ACHN (cell line): ENCODE measurements at regions not wholly inside any gene's neighbourhood (a gene's known extent, or its start where the extent isn't known, plus 50 kb on each side); places are given as distances from the start of the nearest gene placed in this dataset.
"Not testable (repeated sequence)": the region's sequence is repeated elsewhere in the genome, so short reads cannot be mapped to it uniquely, and the experiment has no call there.

Source experiments
- DNase-seq: peaks from one replicate; pipeline ENCODE4 v3.0.0-alpha.2; 2015
- in situ Hi-C: cut with HindIII; loops from 2 replicates; pipeline ENCODE4 v1.10.0; 2017; ENCODE audit warnings: low sequenced_read_pairs, low pct_ligation_motif_present, low pct_unique_long_range_greater_than_20kb

GRCh38 chr6:16823718-16824352 lies 62.6 kb upstream of the ATXN1 start:
- no peak for DNase-seq
- in situ Hi-C loops, result no loop called here

- DNase-seq, result no peak
- in situ Hi-C loops, result no loop called here
Observed at GRCh38 chr6:16822975-16823717, 61.9 kb upstream of the ATXN1 start.

GRCh38 chr6:16822529-16822928 lies 61.3 kb upstream of the ATXN1 start:
- no peak for DNase-seq
- in situ Hi-C loops, result no loop called here

GRCh38 chr6:16821834-16822264 lies 60.6 kb upstream of the ATXN1 start:
- in situ Hi-C loops, result no loop called here
- DNase-seq, result no peak

GRCh38 chr6:16820262-16820661 lies 59.0 kb upstream of the ATXN1 start:
- DNase-seq, in situ Hi-C loops: not testable (repeated sequence)

- in situ Hi-C loops, result no loop called here
- peak; percentile 17 for DNase-seq
Observed at GRCh38 chr6:16819752-16820151, 58.5 kb upstream of the ATXN1 start.

- no peak for DNase-seq
- in situ Hi-C loops, result no loop called here
Observed at GRCh38 chr6:16818992-16819626, 57.8 kb upstream of the ATXN1 start.

- DNase-seq, result no peak
- in situ Hi-C loops, result no loop called here
Observed at GRCh38 chr6:16817594-16817993, 56.3 kb upstream of the ATXN1 start.

GRCh38 chr6:16816891-16817290 lies 55.6 kb upstream of the ATXN1 start:
- in situ Hi-C loops, result no loop called here
- DNase-seq, result no peak

GRCh38 chr6:16812993-16813392 lies 51.7 kb upstream of the ATXN1 start:
- DNase-seq, result no peak
- in situ Hi-C loops, result no loop called here

GRCh38 chr6:16811277-16811979 lies 50.2 kb upstream of the ATXN1 start:
- in situ Hi-C loops, result no loop called here
- no peak for DNase-seq
